ENCODE measurements at regions not wholly inside any gene's neighbourhood (a gene's known extent, or its start where the extent isn't known, plus 50 kb on each side); places are given as distances from the start of the nearest gene placed in this dataset.

DNA sequence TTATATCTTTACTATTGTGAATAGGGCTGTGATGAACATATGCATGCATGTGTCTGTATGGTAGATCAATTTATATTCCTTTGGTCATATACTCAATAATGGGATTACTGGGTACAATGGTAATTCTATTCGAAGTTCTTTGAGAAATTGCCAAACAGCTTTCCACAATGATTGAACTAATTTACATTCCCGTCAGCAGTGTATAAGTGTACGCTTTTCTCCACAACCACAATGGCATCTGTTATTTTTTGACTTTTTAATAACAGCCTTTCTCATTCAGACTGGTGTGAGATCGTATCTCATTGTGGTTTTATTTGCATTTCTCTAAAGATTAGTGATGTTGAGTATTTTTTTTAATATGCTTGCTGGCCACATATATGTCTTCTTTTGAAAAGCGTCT, 439.4 kb upstream of the KLHL4 start:
- Histone ChIP-seq H3K27me3 (no peaks in the 10 kb centered on the region), H3K9me3 (no peaks in the 10 kb centered on the region), H3K36me3 (no peaks in the 10 kb centered on the region), H3K27ac (no peak overlapping the region), H3K4me3 (no peak overlapping the region), H3K4me1 (no peaks in the 10 kb centered on the region)
- no peak for ATAC-seq
- intact Hi-C loops (cut with DNase I): no loop called here
- DNase-seq: no peak
- TF ChIP-seq, protein P1, sequence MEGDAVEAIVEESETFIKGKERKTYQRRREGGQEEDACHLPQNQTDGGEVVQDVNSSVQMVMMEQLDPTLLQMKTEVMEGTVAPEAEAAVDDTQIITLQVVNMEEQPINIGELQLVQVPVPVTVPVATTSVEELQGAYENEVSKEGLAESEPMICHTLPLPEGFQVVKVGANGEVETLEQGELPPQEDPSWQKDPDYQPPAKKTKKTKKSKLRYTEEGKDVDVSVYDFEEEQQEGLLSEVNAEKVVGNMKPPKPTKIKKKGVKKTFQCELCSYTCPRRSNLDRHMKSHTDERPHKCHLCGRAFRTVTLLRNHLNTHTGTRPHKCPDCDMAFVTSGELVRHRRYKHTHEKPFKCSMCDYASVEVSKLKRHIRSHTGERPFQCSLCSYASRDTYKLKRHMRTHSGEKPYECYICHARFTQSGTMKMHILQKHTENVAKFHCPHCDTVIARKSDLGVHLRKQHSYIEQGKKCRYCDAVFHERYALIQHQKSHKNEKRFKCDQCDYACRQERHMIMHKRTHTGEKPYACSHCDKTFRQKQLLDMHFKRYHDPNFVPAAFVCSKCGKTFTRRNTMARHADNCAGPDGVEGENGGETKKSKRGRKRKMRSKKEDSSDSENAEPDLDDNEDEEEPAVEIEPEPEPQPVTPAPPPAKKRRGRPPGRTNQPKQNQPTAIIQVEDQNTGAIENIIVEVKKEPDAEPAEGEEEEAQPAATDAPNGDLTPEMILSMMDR (IDR thresholded peaks at IDR 0.05): no peak

- TF ChIP-seq, protein P1 (IDR thresholded peaks at IDR 0.05): no peak
- H3K4me3 ChIP-seq: no peak overlapping the region
- no peak for DNase-seq
- no peak overlapping the region for H3K27ac ChIP-seq
- no peaks in the 10 kb centered on the region for H3K36me3 ChIP-seq
- no peak for ATAC-seq
- H3K4me1 ChIP-seq: no peaks in the 10 kb centered on the region
- H3K27me3 ChIP-seq: no peaks in the 10 kb centered on the region
- H3K9me3 ChIP-seq: no peaks in the 10 kb centered on the region
- intact Hi-C loops (cut with DNase I): no loop called here
These were observed 419.1 kb upstream of the KLHL4 start for GRCh38 chrX:87098477-87098876.

- no peaks in the 10 kb centered on the region for H3K27me3 ChIP-seq
- H3K27ac ChIP-seq: no peak overlapping the region
- H3K4me1 ChIP-seq: no peaks in the 10 kb centered on the region
- H3K9me3 ChIP-seq: no peaks in the 10 kb centered on the region
- intact Hi-C loops (cut with DNase I): no loop called here
- ATAC-seq (no peak), DNase-seq (no peak)
- H3K4me3 ChIP-seq: no peak overlapping the region
- TF ChIP-seq, protein P1 (IDR thresholded peaks at IDR 0.05): no peak
- H3K36me3 ChIP-seq: no peaks in the 10 kb centered on the region
These were observed 412.5 kb upstream of the KLHL4 start for GRCh38 chrX:87105131-87105530.

- TF ChIP-seq, protein P1 (IDR thresholded peaks at IDR 0.05): no peak
- H3K4me3 ChIP-seq: no peak overlapping the region
- no peaks in the 10 kb centered on the region for H3K4me1 ChIP-seq
- no peak overlapping the region for H3K27ac ChIP-seq
- intact Hi-C loops (cut with DNase I): no loop called here
- no peak for DNase-seq
- H3K36me3 ChIP-seq: no peaks in the 10 kb centered on the region
- no peaks in the 10 kb centered on the region for H3K9me3 ChIP-seq
- no peak for ATAC-seq
- H3K27me3 ChIP-seq: no peaks in the 10 kb centered on the region
These were observed 407.5 kb upstream of the KLHL4 start for GRCh38 chrX:87110142-87110541.

GRCh38 chrX:87140800-87141483, 376.7 kb upstream of the KLHL4 start:
- intact Hi-C loops (cut with DNase I): no loop called here
- Histone ChIP-seq H3K4me1 (no peaks in the 10 kb centered on the region), H3K9me3 (no peaks in the 10 kb centered on the region), H3K36me3 (no peaks in the 10 kb centered on the region), H3K4me3 (no peak overlapping the region), H3K27me3 (no peaks in the 10 kb centered on the region), H3K27ac (no peak overlapping the region)
- DNase-seq (no peak), ATAC-seq (no peak)
- TF ChIP-seq, protein P1 (IDR thresholded peaks at IDR 0.05): no peak
